NT2/D1 (cell line): ENCODE measurements at regions not wholly inside any gene's neighbourhood (a gene's known extent, or its start where the extent isn't known, plus 50 kb on each side); places are given as distances from the start of the nearest gene placed in this dataset.

ENCODE experiments used
- SUZ12 ChIP-seq: IDR thresholded peaks from 2 replicates; pipeline ENCODE4 v1.6.1; 2011; ENCODE audit not compliant: insufficient read length, insufficient read depth; ENCODE audit errors: extremely low read depth
- YY1 ChIP-seq: IDR thresholded peaks from 2 replicates; pipeline ENCODE4 v1.6.1; 2011; ENCODE audit not compliant: insufficient read length, insufficient read depth
- ZNF274 ChIP-seq: IDR thresholded peaks from 2 replicates; pipeline ENCODE4 v1.6.1; 2011; ENCODE audit warnings: mild to moderate bottlenecking, low read depth, low read length

DNA sequence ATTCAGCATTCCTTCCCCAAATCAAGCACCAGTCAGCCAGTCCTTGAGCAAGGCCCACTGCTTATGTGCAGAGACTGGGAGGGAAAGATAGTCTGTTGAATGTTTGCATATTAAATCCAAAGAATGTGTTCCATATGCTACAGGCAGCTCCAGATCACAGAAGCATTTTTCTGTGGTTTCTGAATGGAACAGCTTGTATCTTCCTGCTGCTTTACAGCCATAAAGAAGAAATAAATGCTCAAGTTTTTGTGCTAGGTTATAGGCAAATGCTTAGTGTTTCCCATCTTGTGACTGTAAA lies 310.3 kb downstream of the TRIM36 start:
- TF ChIP-seq YY1: no peak
- no peak for TF ChIP-seq ZNF274
- TF ChIP-seq SUZ12: no peak
